Cardiac septum (tissue), 1 donor: ENCODE measurements at regions not wholly inside any gene's neighbourhood (a gene's known extent, or its start where the extent isn't known, plus 50 kb on each side); places are given as distances from the start of the nearest gene placed in this dataset.
"Not testable (repeated sequence)": the region's sequence is repeated elsewhere in the genome, so short reads cannot be mapped to it uniquely, and the experiment has no call there.

ENCODE experiments used
- DNase-seq: peaks from one replicate; pipeline ENCODE4 v3.0.0-alpha.2; 2020; ENCODE audit warnings: low spot score
- intact Hi-C: fragments of 100-400 bp; cut with DNase I; formaldehyde crosslinking; loops from one replicate; pipeline ENCODE4 v1.14.0; 2022
- donor health status: DM: no; HTN: no; CAD: no.

GRCh38 chr7:155945670-155946325 lies 133.5 kb upstream of the SHH start:
- intact Hi-C loops, result no loop called here
- no peak for DNase-seq

- DNase-seq, result no peak
- intact Hi-C loops, result no loop called here
Measured at GRCh38 chr7:155944901-155945300, 132.6 kb upstream of the SHH start.

GRCh38 chr7:155943251-155943899 lies 131.1 kb upstream of the SHH start:
- intact Hi-C loops, result no loop called here
- DNase-seq, result no peak

- intact Hi-C loops, result no loop called here
- no peak for DNase-seq
Measured at GRCh38 chr7:155942226-155942950, 130.1 kb upstream of the SHH start.

- intact Hi-C loops, result no loop called here
- DNase-seq, result no peak
Measured at GRCh38 chr7:155941688-155942087, 129.4 kb upstream of the SHH start.

GRCh38 chr7:155939350-155939749 lies 127.1 kb upstream of the SHH start:
- no peak for DNase-seq
- intact Hi-C loops, result no loop called here

- DNase-seq, result no peak
- intact Hi-C loops, result no loop called here
Measured at GRCh38 chr7:155938129-155938528, 125.9 kb upstream of the SHH start.

- intact Hi-C loops, result no loop called here
- DNase-seq, result no peak
Measured at GRCh38 chr7:155935726-155936125, 123.5 kb upstream of the SHH start.

- no peak for DNase-seq
- intact Hi-C loops, result no loop called here
Measured at GRCh38 chr7:155935005-155935557, 122.8 kb upstream of the SHH start.

GRCh38 chr7:155932324-155932723 lies 120.1 kb upstream of the SHH start:
- intact Hi-C loops, DNase-seq: not testable (repeated sequence)

- intact Hi-C loops, result no loop called here
- DNase-seq, result no peak
Measured at GRCh38 chr7:155931396-155932085, 119.3 kb upstream of the SHH start.

- intact Hi-C loops, result no loop called here
- no peak for DNase-seq
Measured at GRCh38 chr7:155930527-155930926, 118.3 kb upstream of the SHH start.

- DNase-seq, result no peak
Measured at GRCh38 chr7:155930061-155930460, 117.8 kb upstream of the SHH start.

GRCh38 chr7:155928583-155928982 lies 116.3 kb upstream of the SHH start:
- intact Hi-C loops, result no loop called here
- no peak for DNase-seq

More at GRCh38 chr7:155930061-155930460, 117.8 kb upstream of the SHH start:
- intact Hi-C loops, result no loop called here

GRCh38 chr7:155927905-155928304 lies 115.6 kb upstream of the SHH start:
- DNase-seq, result no peak
- intact Hi-C loops, result no loop called here

GRCh38 chr7:155925682-155926081 lies 113.4 kb upstream of the SHH start:
- intact Hi-C loops, result no loop called here
- no peak for DNase-seq

GRCh38 chr7:155922067-155922816 lies 110.0 kb upstream of the SHH start:
- no peak for DNase-seq
- intact Hi-C loops, result no loop called here

GRCh38 chr7:155921804-155922066 lies 109.5 kb upstream of the SHH start:
- no peak for DNase-seq
- intact Hi-C loops, result no loop called here

GRCh38 chr7:155921086-155921803 lies 109.0 kb upstream of the SHH start:
- intact Hi-C loops, result no loop called here
- DNase-seq, result no peak
